OCI-LY7 (cell line): ENCODE measurements at regions not wholly inside any gene's neighbourhood (a gene's known extent, or its start where the extent isn't known, plus 50 kb on each side); places are given as distances from the start of the nearest gene placed in this dataset.

Experiments used
- CTCF ChIP-seq: fragments of 200-600 bp; sonication (generic); conservative IDR thresholded peaks from 2 replicates; pipeline ENCODE4 v1.5.1; 2014; ENCODE audit warnings: mild to moderate bottlenecking, antibody characterized with exemption, low read length, moderate library complexity, mixed read lengths
- EZH2phosphoT487 ChIP-seq: fragments of 200-600 bp; sonication (generic); IDR thresholded peaks from 2 replicates; pipeline ENCODE4 v1.6.1; 2018; ENCODE audit warnings: low read depth, borderline replicate concordance, mild to moderate bottlenecking, mixed run types, antibody characterized with exemption, low read length, moderate library complexity, mixed read lengths

GRCh38 chr10:4655406-4655805 is 170.6 kb upstream of the AKR1E2 start:
- no peak for TF ChIP-seq CTCF
- no peak for TF ChIP-seq EZH2phosphoT487
